NAMALWA (cell line): ENCODE measurements at regions not wholly inside any gene's neighbourhood (a gene's known extent, or its start where the extent isn't known, plus 50 kb on each side); places are given as distances from the start of the nearest gene placed in this dataset.

Source experiments
- DNase-seq: peaks from one replicate; pipeline ENCODE4 v3.0.0-alpha.2; 2015; ENCODE audit warnings: low spot score

- DNase-seq, result no peak
Observed at GRCh38 chr11:122317305-122317704, 201.3 kb upstream of the BLID start.

GRCh38 chr11:122313581-122313980 lies 197.6 kb upstream of the BLID start:
- no peak for DNase-seq

- DNase-seq, result no peak
Observed at GRCh38 chr11:122311216-122311755, 195.3 kb upstream of the BLID start.

- DNase-seq, result no peak
Observed at GRCh38 chr11:122310766-122311165, 194.8 kb upstream of the BLID start.

- no peak for DNase-seq
Observed at GRCh38 chr11:122309262-122309925, 193.4 kb upstream of the BLID start.

- no peak for DNase-seq
Observed at GRCh38 chr11:122308226-122308625, 192.2 kb upstream of the BLID start.

- no peak for DNase-seq
Observed at GRCh38 chr11:122307476-122308035, 191.5 kb upstream of the BLID start.

GRCh38 chr11:122306831-122307391 lies 190.9 kb upstream of the BLID start:
- DNase-seq, result no peak

- no peak for DNase-seq
Observed at GRCh38 chr11:122305426-122306320, 189.7 kb upstream of the BLID start.

- no peak for DNase-seq
Observed at GRCh38 chr11:122304973-122305372, 189.0 kb upstream of the BLID start.

GRCh38 chr11:122304306-122304705 lies 188.3 kb upstream of the BLID start:
- DNase-seq, result no peak

GRCh38 chr11:122294041-122294440 lies 178.0 kb upstream of the BLID start:
- DNase-seq, result no peak

GRCh38 chr11:122293296-122294023 lies 177.4 kb upstream of the BLID start:
- no peak for DNase-seq

- DNase-seq, result no peak
Observed at GRCh38 chr11:122287401-122287800, 171.4 kb upstream of the BLID start.

GRCh38 chr11:122285070-122285988 lies 169.3 kb upstream of the BLID start:
- DNase-seq, result no peak

- DNase-seq, result no peak
Observed at GRCh38 chr11:122280870-122281269, 164.9 kb upstream of the BLID start.

GRCh38 chr11:122279194-122279593 lies 163.2 kb upstream of the BLID start:
- no peak for DNase-seq

GRCh38 chr11:122277493-122277892 lies 161.5 kb upstream of the BLID start:
- no peak for DNase-seq

- no peak for DNase-seq
Observed at GRCh38 chr11:122276221-122276620, 160.2 kb upstream of the BLID start.

- DNase-seq, result no peak
Observed at GRCh38 chr11:122275508-122275907, 159.5 kb upstream of the BLID start.
